DOHH2 (cell line): ENCODE measurements at regions not wholly inside any gene's neighbourhood (a gene's known extent, or its start where the extent isn't known, plus 50 kb on each side); places are given as distances from the start of the nearest gene placed in this dataset.
"Not testable (repeated sequence)": the region's sequence is repeated elsewhere in the genome, so short reads cannot be mapped to it uniquely, and the experiment has no call there.

ENCODE experiments used
- EZH2phosphoT487 ChIP-seq: fragments of 200-600 bp; sonication (generic); IDR thresholded peaks from 2 replicates; pipeline ENCODE4 v1.6.1; 2017; ENCODE audit warnings: borderline replicate concordance, mild to moderate bottlenecking, antibody characterized with exemption, low read length, moderate library complexity, mixed read lengths
- TF ChIP-seq, protein P1 (sequence below): fragments of 200-600 bp; sonication (generic); IDR thresholded peaks from one replicate; pipeline ENCODE4 v1.5.1; 2014; ENCODE audit warnings: antibody characterized with exemption, mild to moderate bottlenecking, low read depth, low read length; ENCODE audit not compliant: poor library complexity, severe bottlenecking

- TF ChIP-seq EZH2phosphoT487 = not testable (repeated sequence)
- TF ChIP-seq, protein P1, sequence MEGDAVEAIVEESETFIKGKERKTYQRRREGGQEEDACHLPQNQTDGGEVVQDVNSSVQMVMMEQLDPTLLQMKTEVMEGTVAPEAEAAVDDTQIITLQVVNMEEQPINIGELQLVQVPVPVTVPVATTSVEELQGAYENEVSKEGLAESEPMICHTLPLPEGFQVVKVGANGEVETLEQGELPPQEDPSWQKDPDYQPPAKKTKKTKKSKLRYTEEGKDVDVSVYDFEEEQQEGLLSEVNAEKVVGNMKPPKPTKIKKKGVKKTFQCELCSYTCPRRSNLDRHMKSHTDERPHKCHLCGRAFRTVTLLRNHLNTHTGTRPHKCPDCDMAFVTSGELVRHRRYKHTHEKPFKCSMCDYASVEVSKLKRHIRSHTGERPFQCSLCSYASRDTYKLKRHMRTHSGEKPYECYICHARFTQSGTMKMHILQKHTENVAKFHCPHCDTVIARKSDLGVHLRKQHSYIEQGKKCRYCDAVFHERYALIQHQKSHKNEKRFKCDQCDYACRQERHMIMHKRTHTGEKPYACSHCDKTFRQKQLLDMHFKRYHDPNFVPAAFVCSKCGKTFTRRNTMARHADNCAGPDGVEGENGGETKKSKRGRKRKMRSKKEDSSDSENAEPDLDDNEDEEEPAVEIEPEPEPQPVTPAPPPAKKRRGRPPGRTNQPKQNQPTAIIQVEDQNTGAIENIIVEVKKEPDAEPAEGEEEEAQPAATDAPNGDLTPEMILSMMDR = not testable (repeated sequence)
These were observed 162.5 kb downstream of the TTC8 start for GRCh38 chr14:88986908-88987307.
